B cell (primary cell): ENCODE measurements at regions not wholly inside any gene's neighbourhood (a gene's known extent, or its start where the extent isn't known, plus 50 kb on each side); places are given as distances from the start of the nearest gene placed in this dataset.

Experiments
- CTCF ChIP-seq: fragments of 200-600 bp; IDR thresholded peaks from one replicate; pipeline ENCODE4 v1.8.0; 2022; ENCODE audit warnings: antibody characterized with exemption, mild to moderate bottlenecking
- EZH2 ChIP-seq: IDR thresholded peaks from 2 replicates; pipeline ENCODE4 v1.6.1; 2012; ENCODE audit warnings: borderline replicate concordance, low read depth, mild to moderate bottlenecking, moderate library complexity, low read length; ENCODE audit not compliant: insufficient read depth, poor library complexity, severe bottlenecking

DNA sequence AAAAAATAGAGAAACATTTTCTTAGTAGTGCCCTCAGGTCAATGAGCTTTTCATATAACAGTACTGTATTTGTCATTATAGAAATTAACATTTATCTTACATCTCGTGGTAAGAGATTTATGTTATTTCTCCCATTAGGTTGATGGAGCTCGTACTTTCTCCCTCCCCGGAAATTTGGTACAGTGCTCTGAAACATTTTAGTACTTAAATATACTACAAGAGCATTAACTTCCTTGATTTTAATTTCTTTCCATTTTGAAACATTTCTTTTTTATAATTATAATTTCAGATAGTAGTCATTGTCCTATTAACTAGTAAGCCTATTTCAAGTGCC is 205.4 kb downstream of the MBL2 start:
- no peak for TF ChIP-seq CTCF
- TF ChIP-seq EZH2 = no peak
